Stimulated activated CD4-positive, alpha-beta T cell treated with anti-CD3 and anti-CD28 coated beads, Interleukin-12 subunit alpha, Interleukin-12 subunit beta, amount 100 ng/mL, for 48 hours (primary cell): ENCODE measurements at regions not wholly inside any gene's neighbourhood (a gene's known extent, or its start where the extent isn't known, plus 50 kb on each side); places are given as distances from the start of the nearest gene placed in this dataset.

Experiments used
- DNase-seq, 3 donors: peaks; one replicate each; pipeline ENCODE4 v3.0.0-alpha.2; 2020; ENCODE audit warnings: low read depth in 2 of 3, low spot score in 1 of 3

DNA sequence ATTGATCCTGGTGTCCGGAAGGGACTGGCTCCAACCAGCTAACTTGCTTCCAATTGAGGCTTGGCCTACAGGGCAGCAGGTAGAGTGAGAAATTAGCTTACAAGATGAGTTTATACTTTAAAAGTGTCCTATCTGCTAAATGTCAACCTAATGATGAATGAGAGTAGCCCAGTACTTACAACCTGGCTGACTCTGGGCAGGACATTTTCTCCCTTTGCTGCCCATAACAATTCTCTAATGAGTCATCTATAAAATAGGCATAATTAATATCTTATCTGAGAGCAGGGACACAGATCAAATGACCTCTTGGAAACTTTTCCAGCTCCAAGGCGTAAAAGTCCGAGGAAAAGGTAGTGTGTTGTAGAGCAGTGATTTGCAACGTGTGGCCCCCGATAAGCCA is 398.4 kb upstream of the BOD1L1 start:
- DNase-seq: no peak

DNA sequence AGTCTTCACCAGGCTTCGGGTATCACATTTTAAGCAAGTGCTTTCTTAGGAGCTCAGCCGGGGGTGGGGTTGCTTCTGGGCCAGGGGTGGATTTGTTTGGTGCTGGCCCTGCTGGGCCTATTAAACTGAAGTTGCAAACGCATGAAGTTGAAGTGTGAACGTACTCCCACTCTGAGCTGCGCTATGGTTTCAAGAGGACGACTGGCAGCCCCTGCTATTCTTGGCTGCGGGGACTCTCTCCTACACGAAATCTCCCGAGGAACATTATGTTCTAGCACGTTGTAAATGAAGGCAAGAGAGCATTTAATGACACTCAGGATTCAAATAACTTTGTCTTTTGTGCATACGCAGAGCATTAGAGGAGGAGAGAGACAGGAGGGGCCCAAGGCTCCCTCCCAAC is 401.3 kb upstream of the BOD1L1 start:
- no peak for DNase-seq

DNA sequence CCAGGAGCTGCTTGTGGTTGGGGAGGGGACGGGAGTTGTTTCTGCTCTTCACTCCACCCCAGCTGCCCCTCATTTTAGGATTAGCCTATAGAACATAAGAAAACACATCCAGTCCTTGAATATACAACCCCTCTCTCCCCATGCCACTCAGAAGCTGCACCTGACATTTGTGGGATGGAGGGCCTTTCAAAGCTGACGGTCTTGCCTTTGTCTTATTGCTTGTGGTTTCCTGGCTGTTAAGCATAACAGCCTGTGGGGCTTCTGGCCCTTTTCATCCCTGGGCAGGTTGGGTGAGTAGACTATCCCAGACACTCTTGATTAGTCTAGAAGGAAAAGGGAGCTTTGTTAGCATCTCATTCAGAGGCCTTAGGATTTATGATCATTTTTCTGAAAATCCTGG is 407.6 kb upstream of the BOD1L1 start:
- DNase-seq: no peak

DNA sequence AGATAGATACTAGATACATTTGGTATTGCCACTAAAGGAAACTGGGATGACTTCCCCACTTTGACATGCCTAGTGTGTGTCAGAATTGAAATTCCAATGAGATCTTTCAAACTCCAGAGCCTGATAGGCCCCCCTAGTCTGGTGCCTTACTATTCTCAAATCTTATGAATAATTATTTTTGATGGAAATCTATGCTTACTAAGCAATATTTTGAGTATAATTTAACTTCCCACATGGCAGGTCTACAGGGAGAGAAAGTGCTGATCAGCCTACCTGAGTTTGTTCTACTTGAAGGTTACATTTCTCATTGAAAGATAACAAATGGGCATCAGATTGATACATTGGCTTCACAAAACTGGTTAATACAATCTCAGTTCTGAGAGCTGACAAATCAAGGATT is 415.7 kb upstream of the BOD1L1 start:
- DNase-seq: no peak

DNA sequence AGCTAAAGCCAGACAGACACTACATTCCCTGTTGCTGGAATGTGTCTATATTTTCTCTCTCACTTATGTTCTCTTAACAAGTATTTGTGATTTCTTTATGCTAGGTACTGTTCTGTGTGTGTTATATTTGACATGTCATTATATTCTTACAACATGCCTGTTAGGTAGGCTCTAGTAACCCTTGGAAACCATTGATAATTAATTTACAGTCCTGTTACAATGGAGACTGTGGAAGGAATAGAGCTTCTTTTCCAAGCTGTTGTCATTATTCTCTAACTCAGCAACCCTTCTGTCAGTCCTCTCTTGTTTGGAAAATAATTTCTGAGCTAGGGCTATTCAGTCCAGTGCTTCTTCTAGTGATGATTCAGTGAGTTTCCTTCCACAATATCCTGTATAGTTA is 419.1 kb upstream of the BOD1L1 start:
- DNase-seq: no peak

DNA sequence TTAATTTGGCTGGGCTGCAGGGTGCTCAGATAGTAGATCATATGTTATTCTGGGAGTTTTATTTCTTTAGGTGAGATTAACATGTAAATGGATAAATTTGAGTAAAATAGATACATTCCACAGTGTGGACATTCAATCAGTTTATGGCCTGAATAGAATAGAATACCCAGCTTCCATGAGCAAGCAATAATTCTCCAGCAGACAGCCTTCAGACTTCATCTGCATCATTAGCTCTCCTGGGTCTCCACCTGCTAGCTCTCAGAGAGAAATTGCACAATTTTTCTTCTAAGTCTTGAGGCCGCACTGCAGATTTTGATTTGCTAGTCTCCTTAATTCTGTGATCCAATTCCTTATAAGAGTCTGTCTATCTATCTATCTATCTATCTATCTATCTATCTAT is 420.3 kb upstream of the BOD1L1 start:
- DNase-seq: no peak

DNA sequence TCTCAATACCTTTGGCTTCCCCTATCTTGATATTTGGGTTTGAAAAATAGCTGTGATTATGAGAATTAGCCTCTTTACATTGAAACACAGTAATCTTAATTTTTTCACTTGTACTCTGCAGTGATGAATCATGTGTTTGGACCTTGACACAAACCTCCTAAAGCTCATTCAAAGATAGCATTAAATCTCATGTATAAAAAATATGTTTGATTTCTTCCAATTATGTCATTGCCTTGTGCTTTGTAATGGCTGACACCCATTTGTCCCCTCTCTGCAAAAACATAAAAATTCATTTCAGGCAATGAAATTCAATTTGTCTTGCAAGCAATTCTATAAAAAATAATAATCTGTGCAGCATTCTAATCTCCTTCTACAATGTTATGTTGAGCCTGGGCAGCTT is 422.4 kb upstream of the BOD1L1 start:
- DNase-seq: no peak

DNA sequence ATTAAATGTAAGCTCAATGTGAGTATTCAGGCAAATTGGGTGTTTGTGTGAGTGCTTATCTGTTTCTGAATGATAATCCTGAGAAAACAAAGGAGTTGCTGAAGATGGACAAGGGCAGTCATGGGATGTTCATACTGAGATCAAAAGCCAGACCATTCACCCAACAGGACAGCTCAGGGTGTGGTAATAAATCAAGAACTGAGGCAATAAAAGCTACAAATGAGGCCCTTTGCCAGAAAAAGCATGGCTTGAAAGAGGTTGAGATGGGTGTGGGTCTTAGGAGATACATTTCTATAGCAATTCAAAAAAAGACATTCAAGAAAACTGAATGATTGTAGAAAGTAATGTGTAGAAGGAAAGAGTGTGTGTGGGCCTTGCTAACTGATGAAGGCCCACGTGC is 425.8 kb upstream of the BOD1L1 start:
- no peak for DNase-seq

DNA sequence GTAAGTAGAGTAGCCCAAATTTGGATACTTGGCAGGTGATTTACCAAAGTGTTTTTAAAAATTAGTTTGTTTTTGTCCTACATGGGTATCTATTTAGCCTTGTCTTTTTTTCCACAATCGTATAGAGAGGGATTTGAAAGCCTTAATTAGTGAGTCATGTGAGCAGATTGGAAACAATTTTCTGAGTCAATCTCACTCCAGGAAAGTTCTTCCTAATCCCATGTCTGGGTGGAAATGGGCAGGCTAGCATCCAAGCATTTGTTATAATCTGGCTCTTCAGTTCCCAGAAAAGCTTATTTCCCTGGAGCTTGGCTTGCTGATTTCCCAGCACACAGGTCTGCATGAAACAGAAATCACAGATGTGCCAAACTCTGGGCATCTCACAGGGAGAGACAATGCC is 426.9 kb upstream of the BOD1L1 start:
- DNase-seq: no peak

DNA sequence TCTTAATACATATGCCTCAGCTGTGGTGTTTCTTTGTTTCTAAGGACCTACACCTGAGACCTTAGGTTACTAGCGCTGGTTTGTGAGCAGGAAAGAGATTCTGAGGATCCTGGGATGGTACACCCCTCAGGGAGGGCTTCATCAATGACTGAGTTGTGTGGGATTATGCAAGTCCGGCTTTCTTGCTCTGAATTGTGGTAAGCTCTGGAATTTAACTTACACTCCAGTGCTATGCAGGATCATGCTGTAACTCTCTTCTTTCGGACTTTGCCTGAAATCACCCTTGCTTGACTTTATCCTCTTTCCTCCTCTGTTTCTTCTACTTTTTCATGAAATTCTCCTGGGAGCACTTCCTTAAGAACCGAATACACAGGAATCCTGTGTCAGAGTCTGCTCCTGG is 431.5 kb upstream of the BOD1L1 start:
- no peak for DNase-seq

DNA sequence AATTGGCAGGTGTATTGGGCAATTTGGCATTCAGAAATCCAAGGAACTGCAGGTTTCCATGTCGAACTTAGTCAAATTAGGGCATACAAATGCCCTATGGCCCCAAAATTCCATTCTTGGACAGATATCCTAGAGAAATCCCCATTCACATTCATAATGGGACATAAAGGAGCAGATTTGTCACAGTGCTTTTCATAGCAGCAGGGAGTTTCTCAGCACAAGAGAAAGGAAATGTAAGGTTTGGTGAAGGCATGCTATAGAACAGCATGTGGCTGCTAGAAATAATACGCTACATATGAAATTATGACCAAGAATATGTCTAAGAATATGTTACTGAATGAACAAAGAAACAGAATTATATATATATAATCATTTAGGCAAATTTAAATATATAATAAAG is 437.5 kb upstream of the BOD1L1 start:
- no peak for DNase-seq

DNA sequence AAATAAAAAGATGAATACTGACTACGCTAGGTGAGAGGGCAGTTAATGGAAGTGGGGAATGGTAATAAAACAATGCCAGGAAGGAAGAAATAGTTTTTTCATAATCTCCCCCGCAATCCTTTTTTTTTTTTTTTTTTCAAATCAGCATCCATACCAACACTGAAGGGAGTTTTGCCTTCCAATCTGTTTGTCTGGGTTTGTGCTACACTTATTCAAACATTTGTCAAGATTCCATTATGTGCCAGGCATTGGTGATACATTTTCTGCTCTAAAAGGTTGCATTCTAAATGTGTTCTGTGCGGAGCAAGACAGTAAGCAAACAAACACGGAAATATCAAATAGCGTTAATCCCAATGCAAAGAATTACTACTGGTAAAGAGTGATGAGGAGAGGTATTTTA is 437.9 kb upstream of the BOD1L1 start:
- DNase-seq: no peak

DNA sequence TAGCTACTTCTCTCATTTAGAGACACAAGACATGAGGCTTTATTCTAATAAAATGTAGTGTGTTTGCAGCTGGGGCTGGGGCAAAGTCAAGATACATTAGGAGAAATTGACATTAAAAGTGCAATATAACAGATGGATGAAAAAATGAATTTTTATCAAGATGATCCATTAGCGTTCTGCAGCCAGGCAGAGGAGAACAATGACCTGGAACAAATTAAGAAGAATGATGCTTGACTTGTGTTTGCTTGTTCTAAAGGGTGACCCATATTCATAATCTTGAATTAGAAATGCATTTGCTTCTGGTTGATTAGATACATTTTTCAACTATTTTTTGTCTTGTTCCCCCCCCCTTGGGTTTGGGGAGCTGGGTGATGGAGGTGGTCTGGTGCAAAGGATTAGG is 439.5 kb upstream of the BOD1L1 start:
- DNase-seq: no peak

DNA sequence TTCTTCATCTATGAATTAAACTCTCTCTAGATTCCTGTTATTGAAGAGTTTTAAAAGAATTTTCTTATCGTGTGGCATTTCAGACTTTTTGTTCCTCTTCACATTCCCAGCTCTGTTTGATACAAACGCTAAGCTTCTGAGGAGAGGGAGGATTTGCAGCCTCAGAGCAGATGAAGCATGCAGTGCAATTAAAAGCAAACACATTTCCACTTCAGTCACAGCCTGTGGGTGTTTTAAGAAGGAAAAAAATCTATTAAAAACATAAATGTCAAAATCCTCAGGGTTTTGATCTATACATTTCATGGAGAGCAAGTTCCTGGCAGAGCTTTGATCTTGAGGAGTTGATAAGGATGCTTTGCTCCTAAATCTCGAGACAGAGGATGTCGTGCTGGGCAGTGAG is 442.4 kb upstream of the BOD1L1 start:
- no peak for DNase-seq

DNA sequence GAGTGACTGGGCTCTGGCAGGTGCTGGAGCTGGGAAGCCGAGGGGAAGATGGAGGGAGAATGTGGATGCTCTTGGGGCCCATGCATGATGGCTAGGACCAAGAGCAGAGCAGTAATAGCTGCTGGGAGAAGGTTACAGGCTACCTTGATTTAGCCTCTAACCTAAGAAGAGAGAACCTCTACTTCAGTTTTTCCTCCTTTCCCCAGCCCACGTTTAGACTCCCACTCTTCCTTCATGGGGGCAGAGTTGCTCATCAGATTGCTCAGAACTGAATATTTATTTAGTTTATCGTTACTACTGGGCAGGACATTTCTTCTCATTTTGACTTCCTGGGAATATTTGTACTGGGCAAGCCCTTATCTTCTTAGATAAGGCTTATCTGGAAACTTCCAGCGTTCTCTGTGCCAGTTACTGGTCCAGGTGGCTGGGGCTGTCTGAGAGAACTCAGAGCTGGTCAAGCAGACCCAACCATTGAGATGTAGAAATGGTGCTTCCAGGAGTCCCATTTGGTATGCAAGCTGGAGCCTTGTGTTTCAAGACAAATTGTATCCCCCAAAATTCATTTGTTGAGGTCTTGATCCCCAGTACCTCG is 442.9 kb upstream of the BOD1L1 start:
- no peak for DNase-seq

DNA sequence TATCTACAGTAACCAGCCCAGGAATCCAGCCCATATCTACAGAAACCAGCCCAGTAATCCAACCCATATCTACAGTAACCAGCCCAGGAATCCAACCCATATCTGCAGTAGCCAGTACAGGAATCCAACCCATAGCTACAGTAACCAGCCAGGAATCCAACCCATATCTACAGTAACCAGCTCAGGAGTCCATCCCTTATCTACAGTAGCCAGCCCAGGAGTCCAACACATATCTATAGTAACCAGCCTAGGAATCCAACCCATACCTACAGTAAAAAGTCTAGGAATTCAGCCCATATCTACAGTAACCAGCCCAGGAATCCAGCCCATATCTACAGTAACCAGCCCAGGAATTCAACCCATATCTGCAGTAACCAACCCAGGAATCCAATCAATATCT is 445.0 kb upstream of the BOD1L1 start:
- DNase-seq: no peak

DNA sequence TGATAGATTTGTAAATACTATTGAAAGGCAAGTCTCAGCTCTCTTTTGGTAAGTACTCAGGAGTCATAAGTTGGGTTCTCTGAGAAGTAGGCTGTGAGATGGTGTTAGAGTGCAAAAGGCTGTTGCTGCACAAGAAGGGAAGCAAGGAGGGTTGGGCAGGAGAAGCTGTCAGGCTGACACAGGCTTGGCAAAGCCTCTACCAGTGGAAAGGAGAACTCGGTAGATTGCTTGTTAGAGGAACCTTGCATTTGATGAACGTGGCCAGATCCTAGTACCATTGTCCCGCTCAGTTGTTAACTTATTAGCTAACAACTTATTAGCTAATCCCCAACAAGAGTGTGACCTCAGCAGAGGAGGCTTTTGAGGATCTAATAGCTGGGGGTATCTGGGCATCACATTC is 449.3 kb upstream of the BOD1L1 start:
- no peak for DNase-seq

DNA sequence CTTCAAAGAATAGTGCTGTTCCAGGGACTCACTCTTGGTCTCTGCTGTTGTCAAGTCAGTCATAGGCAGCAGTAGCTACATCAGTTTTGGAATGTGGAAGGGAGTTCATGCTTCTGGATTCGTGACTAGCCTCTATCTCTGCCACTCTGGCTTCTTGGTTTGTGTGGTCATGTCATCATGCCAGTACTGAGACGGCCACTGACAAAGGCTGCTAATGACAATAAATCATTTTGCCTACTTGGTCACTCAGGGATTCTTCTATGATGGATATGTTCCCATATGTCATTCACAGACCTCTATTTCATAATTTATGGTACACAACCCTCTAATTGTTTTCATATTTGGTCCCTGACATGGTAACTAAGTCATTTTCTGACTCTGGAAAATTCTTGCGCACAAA is 450.8 kb upstream of the BOD1L1 start:
- DNase-seq: no peak

DNA sequence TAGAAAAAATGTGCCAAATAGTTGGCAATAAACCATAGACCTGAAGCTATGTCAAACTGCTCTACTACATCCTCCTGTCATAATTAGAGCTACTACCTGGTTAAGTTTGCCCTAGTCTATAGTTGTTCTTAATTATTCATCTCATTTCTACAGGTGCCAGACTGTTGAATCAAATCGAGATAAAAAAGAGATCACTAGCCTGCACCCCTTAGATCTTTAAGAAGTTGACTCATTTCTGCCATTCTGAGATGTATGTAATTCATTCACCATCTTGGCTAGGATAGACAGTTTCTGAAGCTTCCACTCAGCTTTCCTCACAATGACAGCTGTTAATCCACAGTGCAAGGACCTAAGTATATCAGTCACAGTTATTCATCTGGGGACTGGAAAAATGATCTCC is 452.1 kb upstream of the BOD1L1 start:
- no peak for DNase-seq

DNA sequence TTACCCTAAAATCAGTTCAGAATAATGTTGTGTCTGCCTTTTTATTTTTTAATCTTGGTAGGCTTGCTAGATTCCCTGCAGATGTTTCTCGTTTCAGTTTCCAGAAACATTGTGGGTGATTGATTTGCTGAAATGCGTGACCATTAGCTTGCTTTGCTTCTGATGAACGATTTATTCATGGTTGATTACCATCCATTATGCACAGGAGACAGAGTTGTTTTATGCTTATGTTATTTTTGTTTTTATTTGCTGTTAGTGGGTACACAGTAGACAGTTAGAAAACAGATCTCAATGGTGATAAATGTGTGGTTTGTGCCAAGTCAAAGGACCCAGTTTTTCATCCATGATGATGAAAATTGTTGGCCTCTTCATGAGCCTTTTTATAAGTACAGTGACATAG is 455.6 kb upstream of the BOD1L1 start:
- DNase-seq: no peak

DNA sequence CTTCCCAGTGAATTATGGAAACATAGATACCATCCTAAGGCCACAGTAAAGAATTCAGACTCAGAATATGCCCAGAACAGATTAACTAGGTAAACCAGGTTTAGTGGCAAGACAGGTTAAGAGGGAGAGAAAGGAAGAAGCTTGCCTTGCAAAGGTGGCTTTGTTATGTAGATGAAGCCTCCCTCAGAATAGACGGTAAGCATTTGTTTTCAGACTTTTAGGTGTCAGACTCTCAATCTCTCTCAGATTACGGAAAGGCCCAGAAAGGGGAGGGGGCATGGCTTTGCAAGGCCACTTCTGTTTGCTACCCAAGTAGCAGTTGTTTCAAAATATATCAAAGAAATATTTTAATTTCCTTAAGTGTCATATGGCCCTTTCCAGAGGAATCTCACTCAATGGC is 457.1 kb upstream of the BOD1L1 start:
- DNase-seq: no peak

DNA sequence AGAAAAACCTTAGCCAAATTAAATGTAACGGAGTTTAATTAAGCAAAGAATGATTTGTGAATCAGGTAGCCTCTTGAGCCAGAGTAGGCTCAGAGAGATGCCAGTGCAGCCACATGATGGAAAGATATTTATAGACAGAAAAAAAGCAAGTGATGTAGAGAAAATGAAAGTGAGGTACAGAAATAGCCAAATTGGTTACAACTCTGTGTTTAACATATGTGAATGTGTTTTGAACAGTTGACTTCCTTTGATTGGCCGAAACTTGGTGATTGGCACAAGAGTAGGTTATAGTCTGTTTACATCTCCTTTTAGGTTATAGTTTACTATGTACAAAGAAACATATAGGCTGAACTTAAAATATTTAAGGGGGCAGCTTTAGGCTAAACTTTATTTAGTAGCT is 459.9 kb upstream of the BOD1L1 start:
- no peak for DNase-seq

DNA sequence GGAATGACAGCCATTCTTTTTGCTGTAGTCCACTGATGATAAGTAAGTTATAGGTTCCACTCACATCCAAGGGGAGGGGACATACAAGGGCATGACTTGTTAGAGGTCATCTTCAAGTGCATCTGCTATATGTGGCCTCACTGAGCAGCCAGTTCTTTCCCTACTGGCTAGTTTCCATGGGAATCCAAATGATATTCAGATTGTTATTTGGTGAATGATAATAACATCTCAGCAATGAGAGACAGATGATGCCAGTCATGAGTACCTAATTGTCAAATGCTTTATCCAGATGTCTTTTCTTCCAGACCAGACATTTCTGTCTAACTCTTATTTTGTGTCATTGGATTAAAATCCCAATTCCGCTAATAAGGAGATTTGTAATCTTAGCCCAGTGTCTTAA is 460.4 kb upstream of the BOD1L1 start:
- DNase-seq: no peak

DNA sequence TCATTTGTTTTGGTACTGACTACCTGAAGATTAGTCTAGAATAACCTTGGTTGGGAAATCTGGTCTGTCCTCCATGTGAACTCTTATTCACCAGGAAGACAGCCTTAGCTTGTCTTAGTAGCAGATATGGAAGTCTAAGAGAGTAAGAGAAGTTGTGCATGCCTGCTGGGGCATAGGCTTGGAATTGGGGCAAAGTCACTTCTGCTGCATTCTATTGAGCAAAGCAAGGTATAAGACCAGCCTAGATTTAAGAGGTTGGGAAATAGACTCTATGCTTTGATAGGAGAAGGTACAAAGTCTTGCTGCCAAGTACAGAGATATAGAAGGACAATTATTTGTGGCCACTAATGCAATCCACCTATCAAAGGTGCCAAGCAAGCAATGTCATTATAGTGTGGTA is 464.0 kb upstream of the BOD1L1 start:
- DNase-seq: no peak
